HG02981 (cell line): ENCODE measurements at regions not wholly inside any gene's neighbourhood (a gene's known extent, or its start where the extent isn't known, plus 50 kb on each side); places are given as distances from the start of the nearest gene placed in this dataset.
A peak's percentile ranks its signal among the peaks of the same experiment; 100 is the strongest.
"Not testable (repeated sequence)": the region's sequence is repeated elsewhere in the genome, so short reads cannot be mapped to it uniquely, and the experiment has no call there.

Experiments
- ATAC-seq: cut with Tn5 transposase; IDR thresholded peaks from one replicate; pipeline ENCODE4 v1.9.1; 2021; ENCODE audit warnings: mild to moderate bottlenecking, moderate library complexity; ENCODE audit not compliant: unreplicated experiment

DNA sequence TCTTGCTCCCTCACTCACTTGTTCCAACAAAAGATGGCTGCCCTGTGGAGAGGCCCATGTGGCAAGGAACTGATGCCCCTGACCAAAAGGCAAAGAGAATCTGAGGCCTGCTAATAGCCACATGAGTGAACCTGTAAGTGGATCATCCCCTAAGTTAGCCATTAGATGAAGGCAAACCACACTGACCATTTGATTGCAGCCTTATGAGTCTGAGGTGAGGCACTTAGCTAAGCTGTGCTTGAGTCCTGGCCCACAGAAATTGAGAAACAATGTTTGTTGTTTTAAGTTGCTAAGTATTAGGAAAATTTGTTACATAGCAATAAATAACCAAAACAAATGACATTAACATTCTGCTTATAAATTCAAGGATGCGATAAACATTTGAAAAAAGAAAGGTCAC lies 100.1 kb upstream of the BET1 start:
- ATAC-seq = no peak

DNA sequence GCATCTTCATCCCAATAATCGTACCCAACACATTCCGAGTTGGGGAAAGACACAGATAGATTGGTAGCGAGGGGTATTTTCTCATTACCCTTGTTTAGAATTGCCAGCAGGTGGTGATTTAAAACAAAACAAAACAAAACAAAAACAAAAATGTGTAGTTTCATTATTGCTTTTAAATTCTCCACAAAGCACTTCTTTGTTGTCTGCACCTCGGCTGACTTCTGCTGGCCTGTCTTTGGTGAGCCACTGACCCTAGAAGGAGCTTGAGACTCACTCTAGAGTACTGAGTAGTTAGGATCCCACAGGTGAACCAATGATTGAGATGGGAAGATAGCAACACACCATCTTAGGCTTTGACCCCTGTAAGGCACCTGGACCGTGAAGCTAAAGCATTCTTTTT lies 105.4 kb upstream of the BET1 start:
- no peak for ATAC-seq

DNA sequence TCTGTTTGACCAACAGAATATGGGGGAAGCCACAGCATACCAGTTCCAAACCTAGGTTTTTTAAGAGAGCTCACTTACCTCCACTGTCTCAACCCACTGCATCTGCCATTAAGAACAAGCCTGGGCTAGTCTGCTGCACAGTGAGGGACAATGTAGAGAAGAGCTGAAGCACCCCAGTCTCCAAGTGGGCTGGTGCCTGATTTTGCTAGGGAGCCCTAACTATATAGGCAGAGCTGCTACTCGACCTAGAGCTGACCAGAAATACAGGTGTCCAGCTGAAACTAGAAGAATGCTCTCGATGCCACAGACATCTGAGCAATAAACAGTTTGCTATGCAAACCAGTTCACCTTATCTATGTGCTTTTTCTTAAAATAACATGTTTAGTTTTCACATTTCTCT lies 106.9 kb upstream of the BET1 start:
- no peak for ATAC-seq

DNA sequence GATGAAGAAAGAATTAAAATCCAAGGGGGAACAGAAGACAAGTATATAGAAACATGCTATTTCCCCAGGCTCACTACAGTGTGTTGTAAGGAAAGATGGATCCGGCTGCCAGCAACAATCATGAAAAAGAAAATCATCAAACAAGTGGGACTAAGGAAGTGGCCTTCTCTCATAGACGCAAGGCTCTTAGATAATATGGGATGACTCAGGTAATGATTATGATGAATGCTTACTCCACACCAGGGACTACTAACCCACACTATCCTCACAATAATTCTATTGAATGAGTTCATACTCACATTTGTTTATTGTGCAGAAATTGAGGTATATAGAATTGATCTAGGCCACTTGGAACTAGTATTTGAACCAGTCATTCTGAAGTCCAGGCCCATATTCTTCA lies 111.2 kb upstream of the BET1 start:
- no peak for ATAC-seq

DNA sequence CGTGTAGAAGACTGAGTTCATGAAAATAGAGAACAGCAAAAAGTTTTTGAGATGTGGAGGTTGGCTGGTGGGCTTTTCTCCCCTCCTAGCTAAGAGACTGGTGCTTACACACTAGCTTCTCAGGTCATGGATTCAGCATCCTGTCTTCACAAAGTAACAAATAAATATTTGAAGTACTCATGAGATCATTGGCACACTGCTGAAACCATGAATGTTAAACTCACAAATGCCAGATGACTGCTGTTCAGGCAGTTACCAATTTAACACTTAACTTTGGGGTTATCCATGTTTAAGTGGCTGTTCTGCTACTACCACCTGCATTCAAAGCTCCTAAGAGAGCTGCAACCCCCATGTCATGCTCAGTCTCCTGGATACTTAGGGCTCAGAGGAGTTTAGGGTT lies 119.0 kb upstream of the BET1 start:
- ATAC-seq = no peak

DNA sequence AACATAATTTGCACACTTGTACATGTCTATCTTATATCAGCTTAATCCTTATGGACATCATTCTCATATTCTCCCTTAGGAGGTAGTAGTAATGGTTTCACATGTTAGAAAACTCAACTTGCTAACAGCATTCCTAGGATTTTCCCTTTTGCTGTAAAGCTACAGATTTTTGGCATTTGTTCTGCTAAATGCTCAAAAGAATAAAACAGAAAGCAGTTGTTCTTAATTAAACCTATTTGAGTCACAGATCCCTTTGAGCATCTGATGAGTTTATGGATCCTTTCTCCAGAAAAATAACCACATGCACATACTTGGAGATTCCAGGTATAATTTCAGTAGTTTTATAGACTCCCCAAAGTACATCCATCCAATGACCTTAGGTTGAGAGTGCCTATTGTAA lies 122.9 kb upstream of the BET1 start:
- no peak for ATAC-seq

DNA sequence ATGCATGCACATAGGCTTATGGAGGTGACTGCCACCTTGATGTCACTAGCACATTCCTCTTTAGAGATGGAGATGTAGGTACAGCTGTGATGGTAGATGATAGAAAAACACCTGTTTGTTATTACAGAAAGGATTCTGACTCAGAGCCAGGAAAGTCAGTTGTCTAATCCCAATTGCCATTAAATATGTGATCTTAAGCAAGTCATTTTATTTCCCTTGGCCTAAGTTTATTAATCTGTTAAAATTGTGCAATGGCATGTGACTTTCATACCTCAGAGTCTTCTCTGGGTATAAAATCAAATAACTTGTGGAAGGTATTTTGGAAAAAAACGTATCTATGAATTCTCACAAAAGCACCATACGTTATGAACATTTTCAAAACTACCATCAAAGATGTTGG lies 123.9 kb upstream of the BET1 start:
- ATAC-seq = no peak

DNA sequence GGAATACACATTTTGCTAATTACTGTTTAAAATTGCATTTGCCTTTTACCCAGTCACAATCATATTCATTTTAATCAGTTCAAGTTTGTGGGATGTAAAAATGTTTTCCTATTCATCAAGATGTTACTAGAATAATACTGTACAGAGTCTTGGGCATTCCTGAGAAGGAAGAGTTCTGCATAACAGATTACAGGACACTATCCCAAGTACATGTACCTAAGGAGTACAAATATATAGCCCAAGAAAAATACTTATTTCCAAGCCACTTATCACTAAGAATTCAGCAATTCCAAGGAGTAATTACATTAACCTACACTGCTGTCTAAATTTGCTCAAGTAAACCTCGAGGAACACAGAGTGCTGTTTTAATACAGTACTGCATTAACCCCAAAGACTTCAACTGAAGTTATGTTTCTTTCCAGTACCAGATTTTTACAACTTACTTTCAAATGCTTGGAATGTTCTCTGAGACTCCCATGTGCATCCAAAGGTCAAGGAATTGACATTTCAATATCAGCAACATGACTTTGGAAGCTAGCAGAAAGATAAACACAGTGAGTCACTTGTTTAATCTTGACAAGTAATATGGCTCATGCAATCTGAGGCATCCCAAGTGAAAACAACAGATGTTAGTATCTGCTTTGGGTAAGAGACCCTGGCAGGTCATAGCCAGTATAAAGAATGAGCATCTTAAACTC lies 125.4 kb upstream of the BET1 start:
- no peak for ATAC-seq

DNA sequence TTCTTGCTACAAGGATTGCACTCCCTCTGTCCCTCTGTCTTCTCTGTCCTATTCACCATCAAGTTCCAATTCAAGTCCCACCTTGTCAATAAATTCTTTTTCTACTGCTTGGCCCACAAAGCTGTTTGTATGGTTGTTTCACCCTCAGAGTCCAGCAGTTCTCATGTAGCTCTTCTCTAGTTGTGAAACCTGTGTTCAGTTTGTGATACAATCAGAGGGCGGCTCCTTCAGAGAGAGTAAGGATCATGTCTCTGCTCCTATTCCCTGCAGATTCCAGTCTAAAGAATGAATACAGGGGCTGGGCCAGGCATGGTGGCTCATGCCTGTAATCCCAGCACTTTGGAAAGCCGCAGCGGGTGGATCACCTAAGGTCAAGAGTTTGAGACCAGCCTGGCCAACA lies 126.6 kb upstream of the BET1 start:
- ATAC-seq = no peak

DNA sequence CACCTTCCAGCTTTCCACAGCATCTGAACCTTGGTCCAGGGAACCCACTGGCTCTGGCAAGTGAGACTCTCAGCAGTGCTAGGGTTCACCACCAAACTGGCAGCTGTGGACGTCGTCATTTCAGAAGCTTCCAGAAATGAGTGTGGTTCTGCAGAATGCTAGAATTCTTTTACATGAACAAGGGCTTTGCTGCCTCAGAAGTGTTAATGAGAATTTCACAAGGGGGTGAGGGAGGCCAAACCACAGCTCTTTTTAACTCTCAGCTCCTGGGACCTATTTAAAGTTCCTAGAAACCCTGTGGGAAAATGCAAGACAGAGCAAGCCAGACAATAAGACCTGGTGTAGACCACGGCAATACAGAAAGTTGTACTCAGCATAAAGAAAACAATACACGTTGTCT lies 129.3 kb upstream of the BET1 start:
- ATAC-seq = no peak

DNA sequence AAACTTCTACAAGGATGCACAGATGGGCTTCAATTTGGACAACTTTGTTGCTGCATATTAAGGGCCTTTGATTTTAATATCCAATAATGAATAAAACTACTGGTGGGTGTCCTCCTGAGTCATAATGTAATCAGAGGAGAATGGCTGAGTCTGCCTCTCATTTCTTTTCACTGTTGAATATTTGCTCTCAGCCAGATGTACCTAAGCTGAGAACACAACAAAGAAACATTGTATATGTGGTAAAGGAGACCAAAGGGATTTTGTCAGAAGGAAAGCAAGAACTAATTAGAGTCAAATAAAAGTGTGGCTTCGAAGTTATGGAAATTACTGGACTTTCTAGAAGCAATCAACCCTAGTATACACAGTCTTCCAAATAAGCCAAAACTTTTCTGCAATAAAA lies 131.0 kb upstream of the BET1 start:
- ATAC-seq = no peak

DNA sequence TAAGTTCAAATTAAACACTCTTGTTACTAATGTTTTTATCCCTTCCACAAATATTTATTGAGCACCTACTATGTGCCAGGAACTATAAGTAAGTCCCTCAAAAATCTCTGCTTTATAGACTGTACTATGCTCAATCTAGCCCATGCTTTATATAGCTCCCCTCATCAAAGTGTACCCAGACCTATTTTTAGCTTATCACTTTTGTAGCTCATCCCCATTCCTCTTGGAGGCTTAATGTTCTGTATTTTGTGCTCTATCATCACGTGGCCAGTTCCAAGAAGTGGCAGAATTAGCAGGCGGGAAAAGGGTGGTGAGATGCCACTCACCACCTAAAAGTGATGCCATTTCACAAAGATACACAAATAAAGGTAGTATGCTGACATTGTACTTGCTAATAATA lies 138.1 kb upstream of the BET1 start:
- no peak for ATAC-seq

DNA sequence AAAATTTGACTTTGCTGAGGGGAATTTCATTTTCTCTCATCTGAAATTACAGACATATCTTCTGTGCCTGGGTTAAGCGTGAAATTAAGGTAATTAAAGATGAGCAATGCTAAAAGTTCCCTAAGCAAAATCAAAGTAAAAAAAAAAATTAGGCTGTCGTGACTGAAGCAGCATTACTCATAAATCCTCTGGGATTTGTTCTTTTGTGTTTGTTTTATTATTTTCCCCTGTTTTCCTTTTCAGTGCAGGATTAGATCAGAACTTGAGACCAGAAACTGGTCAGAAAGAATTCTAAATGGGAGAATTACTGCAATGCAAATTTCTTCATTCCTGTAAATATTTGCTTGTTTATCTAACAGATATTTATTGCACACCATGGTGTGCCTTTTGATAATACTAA lies 141.4 kb upstream of the BET1 start:
- no peak for ATAC-seq

DNA sequence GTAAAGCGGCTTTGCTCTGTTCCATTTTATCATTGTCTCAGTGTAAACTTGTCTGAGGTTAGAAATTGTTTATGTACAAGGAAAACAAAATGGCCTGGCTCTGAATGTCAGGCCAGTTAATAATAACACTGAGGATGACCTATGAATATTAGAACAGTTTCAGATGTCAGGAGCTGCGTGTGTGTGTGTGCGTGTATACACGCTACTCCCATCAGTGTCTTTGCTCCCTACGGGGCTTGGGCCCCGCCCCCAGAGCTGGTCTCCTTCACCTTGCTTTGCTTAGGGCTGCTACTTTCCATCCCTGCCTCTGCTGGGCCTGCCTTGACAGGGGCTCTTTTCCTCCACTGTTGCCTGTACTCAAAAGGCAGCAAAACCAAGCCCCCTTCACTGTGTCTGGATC lies 142.3 kb upstream of the BET1 start:
- no peak for ATAC-seq

DNA sequence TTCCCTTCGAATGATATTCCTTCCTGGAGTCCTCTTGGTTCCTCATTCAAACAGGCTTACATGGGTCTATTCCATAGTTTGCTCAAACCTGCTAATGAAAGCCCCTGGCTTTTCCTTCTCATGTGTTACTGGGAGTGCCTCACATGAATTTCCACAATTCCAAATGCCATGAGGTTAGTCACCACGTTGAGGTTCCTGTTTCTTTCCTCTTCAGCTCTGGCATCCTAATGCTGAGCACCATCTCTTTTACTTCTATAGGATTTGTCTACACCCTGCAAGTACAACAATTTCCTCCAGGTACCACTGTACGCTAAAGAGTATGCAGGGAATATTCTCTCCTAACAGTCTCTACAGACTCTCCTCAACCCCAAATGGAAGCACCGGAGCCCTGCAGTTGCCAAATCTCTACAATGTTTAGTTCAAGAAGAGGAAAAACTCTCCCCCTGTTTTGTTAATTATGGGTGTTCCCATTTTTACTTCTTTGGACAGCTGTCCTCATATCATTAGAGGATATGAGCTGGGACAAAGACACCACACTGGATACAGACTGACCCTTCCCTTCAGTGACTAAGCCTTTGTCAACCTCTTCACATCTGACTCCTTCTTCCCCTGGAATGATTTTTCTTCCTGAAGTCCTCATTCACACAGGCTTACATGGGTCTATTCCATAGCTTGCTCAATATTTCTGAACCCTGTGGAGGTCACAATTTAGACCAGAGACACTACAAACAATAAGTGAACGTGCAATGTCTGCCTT lies 145.8 kb upstream of the BET1 start:
- ATAC-seq = no peak

DNA sequence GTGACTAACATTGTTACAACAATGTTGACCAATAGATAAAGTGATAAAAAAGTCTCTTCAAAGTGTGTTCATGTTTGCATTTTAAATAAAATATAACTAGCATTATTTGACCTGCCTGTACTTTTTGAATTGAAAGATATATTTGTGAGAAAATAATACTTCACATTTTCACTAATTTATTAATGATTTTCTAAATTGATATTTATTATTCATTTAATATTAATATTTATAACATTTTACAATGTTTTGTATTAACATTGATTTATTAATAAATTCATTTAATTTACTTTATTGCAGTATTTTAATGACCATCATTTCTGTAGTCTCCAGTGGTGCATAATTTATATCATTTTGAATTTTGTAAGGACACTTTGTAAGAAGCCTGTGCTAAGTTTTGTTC lies 150.0 kb upstream of the BET1 start:
- ATAC-seq = no peak

DNA sequence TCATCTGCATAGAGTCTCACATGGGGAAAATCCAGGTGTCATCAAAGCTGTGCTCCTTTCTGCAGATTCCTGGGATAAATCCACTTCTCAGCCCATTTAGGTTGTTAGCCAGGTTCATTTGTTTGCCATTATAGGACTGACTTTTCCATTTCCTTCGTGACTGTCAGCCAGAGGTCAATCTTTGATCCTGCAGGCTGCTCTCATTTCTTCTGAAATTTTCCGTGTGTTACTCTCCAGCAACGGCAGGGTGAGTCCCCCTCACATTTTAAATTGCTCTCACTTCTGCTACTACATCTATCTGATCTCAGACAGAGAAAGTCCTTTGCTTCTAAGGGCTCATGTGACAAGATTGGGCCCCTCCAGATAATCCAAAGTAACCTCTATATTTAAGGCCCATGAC lies 150.7 kb upstream of the BET1 start:
- ATAC-seq = no peak

DNA sequence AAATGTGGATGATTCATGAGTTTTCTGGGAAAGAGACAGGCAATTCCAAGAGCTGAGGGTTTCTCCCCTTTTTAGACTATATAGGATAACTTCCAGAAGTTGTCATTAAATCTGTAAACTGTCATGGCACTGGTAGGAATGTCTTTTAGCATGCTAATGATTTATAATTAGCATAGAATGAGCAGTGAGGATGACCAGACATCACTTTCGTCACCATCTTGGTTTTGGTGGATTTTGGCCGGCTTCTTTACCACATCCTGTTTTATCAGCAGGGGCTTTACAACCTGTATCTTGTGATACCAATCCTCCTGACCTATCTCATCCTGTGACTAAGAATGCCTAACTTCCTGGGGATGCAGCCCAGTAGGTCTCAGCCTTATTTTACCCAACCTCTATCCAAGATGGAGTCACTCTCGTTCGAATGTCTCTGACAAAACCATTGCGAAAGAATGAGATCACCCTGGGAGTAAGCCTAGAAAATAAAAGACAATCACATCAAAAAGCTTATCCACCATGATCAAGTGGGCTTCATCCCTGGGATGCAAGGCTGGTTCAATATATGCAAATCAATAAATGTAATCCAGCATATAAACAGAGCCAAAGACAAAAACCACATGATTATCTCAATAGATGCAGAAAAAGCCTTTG lies 153.6 kb upstream of the BET1 start:
- ATAC-seq = not testable (repeated sequence)

DNA sequence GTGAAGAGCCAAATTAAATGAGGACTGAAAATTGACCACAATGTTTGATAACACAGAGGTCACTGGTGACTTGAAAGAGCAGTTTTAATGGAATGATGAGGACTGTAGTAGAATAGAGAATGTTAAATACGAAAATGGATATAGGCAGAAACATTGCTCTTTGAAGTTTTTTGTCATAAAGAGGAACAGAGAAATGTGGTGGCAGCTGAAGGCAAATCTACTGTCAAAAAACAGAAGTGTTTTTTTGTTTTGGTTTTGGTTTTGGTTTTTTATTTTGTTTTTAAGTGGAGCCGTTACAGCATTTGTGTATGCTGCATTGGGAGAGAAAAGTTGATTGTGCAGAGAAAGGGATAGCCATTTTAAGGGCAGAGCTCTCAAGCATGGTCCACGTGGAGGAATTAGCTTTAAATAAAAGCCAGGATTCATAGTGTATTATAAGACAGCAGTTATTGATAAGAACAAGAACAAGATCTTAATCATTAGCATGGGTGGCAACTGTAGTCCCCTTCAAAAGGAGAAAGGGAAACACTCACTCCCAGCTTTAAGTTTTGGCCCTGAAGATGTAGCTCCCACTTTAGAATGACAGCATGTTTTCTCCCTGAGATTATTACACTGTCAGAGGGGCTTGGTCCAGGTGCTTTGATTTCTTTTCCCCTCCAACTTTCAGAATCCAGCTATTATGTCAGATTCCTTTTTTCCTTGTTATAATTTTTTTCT lies 156.7 kb upstream of the BET1 start:
- ATAC-seq = peak; percentile 99

DNA sequence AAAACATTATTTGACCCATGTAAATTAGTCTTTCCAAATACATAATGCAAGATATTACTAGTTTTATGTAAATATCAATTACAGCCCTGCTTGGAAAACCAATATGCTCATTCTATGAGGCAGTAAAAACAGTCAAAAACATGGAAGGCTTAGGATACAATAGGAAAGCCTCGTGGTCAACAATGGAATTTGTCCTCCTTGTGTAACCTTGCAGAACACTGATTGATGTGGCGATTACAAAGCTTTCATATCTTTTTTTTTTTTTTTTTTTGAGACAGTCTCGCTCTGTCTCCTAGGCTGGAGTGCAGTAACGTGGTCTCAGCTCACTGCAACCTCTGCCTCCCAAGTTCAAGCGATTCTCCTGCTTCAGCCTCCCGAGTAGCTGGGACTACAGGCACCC lies 157.3 kb upstream of the BET1 start:
- no peak for ATAC-seq

DNA sequence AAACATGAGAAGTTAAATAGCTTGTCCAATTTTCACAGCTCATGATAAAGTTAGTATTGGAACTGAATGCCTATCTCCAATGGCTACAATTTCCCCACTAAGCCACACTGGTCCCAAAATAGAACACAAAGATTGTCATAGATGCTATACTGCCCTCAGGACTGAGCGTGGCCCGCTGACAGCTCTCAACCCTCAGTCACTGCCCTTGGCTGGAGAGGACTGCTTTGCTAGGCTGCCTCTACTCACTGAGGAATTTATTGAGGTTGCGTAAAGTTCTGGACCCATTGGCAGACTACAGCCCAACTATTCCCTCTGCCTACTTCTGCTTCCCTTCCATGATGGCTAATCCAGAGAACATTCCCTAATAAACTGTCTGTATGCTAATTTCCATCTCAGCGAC lies 165.5 kb upstream of the BET1 start:
- no peak for ATAC-seq

DNA sequence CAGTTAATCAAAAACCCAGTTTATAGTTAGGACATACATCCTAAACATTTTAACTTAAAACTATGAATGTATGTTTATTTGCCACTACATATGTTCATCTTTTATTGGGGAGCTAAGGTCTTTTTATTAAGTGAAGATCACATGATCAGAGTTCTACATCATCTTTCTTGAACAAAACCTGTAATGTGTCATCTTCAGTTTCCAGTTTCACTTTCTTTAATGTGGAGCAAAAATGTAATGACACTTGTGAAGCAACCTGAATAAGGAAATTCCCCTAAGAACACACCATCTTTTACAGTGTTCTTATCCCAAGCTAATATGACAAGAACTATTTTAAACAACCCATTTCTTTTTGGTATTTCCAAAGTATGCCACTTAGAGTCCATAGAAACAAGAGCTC lies 166.7 kb upstream of the BET1 start:
- ATAC-seq = peak; percentile 93
